ENCODE measurements at regions not wholly inside any gene's neighbourhood (a gene's known extent, or its start where the extent isn't known, plus 50 kb on each side); places are given as distances from the start of the nearest gene placed in this dataset.

DNA sequence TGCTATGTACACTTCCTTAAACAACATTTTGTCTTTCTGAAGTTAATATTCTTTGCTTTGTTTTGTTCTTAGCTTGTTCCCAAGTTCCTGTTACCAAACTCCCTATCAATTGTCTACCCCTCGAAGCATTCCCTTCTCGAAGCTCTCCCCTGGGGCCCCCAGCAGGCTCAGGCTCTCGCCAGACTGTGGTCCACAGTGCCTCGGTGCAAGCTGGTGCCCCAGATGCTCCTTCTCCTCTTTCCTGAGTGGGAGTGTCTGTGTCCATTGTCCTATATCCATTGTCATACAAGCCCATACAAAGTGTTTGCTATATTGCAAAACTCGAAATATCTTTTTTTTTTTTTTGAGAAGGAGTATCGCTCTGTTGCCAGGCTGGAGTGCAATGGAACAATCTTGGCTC is 51.7 kb upstream of the RTL6 start:
- TF ChIP-seq, protein P1, sequence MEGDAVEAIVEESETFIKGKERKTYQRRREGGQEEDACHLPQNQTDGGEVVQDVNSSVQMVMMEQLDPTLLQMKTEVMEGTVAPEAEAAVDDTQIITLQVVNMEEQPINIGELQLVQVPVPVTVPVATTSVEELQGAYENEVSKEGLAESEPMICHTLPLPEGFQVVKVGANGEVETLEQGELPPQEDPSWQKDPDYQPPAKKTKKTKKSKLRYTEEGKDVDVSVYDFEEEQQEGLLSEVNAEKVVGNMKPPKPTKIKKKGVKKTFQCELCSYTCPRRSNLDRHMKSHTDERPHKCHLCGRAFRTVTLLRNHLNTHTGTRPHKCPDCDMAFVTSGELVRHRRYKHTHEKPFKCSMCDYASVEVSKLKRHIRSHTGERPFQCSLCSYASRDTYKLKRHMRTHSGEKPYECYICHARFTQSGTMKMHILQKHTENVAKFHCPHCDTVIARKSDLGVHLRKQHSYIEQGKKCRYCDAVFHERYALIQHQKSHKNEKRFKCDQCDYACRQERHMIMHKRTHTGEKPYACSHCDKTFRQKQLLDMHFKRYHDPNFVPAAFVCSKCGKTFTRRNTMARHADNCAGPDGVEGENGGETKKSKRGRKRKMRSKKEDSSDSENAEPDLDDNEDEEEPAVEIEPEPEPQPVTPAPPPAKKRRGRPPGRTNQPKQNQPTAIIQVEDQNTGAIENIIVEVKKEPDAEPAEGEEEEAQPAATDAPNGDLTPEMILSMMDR (conservative IDR thresholded peaks at IDR 0.05) = no peak
- no peak for TF ChIP-seq ZFX (IDR thresholded peaks at IDR 0.05)
- no peak overlapping the region for H3K27ac ChIP-seq

DNA sequence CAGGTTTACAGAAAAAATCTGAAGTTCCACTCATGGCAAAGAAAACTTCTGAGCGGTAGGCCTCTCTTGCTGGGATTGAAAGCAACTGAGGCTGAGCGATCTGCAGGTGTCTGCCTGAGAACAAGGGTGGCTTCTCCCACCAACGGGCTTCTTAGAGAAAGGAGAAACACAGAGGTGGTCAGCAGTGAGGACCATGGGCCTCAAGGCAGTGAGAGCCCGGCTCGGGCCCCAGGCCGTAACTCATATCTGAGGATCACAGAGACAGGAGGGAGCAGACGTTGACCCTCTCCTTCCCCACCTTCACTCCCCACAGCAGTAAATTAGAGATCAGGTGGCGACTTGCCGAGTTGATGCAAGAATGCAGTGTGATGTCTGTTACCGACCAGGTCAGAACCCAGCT is 50.9 kb upstream of the RTL6 start:
- H3K27ac ChIP-seq = no peak overlapping the region
- TF ChIP-seq, protein P1 (conservative IDR thresholded peaks at IDR 0.05) = no peak
- no peak for TF ChIP-seq ZFX (IDR thresholded peaks at IDR 0.05)
